Transverse colon (tissue), 4 donors: ENCODE measurements at regions not wholly inside any gene's neighbourhood (a gene's known extent, or its start where the extent isn't known, plus 50 kb on each side); places are given as distances from the start of the nearest gene placed in this dataset.
"Not testable (repeated sequence)": the region's sequence is repeated elsewhere in the genome, so short reads cannot be mapped to it uniquely, and the experiment has no call there.

ENCODE experiments used
- DNase-seq: peaks from one replicate; pipeline ENCODE4 v3.0.0-alpha.2; 2019
- H3K27ac ChIP-seq, 4 donors: fragments of 200-600 bp; sonication (generic); 2 replicates each; pipeline ENCODE4 v1.5.1; 2016 to 2018; ENCODE audit warnings: inconsistent platforms in 4 of 4
- H3K27me3 ChIP-seq: fragments of 200-600 bp; sonication (generic); 2 replicates; pipeline ENCODE4 v1.5.1; 2017; ENCODE audit warnings: inconsistent platforms
- H3K36me3 ChIP-seq, 4 donors: fragments of 200-600 bp; sonication (generic); 2 replicates each; pipeline ENCODE4 v1.5.1; 2017 to 2019; ENCODE audit warnings: inconsistent platforms in 4 of 4
- H3K4me1 ChIP-seq, 4 donors: fragments of 200-600 bp; sonication (generic); 2 replicates each; pipeline ENCODE4 v1.5.1; 2017 to 2020; ENCODE audit warnings: inconsistent platforms in 4 of 4
- H3K4me3 ChIP-seq, 4 donors: fragments of 200-600 bp; sonication (generic); 1 replicate in 1 of 4; 2 replicates in 3 of 4; pipeline versions ENCODE4 v1.5.1 to v1.6.1; 2017 to 2019; ENCODE audit warnings: inconsistent platforms in 4 of 4
- H3K9me3 ChIP-seq, 2 donors: fragments of 200-600 bp; sonication (generic); 2 replicates each; pipeline ENCODE4 v1.5.1; 2017 to 2019; ENCODE audit warnings: inconsistent platforms in 2 of 2
- CTCF ChIP-seq, 5 experiments: fragments of 200-600 bp in 3 of 5; fragments of 450-650 bp in 2 of 5; sonication (generic) in 3 of 5; IDR thresholded peaks; 1 replicate in 2 of 5; 2 replicates in 3 of 5; pipeline ENCODE4 v1.5.1; 2016 to 2017; ENCODE audit warnings: antibody characterized with exemption in 5 of 5, inconsistent platforms in 3 of 5, mild to moderate bottlenecking in 2 of 5, moderate library complexity in 1 of 5
- EP300 ChIP-seq: sonication (generic); formaldehyde crosslinking; IDR thresholded peaks from one replicate; pipeline ENCODE4 v1.6.1; 2017; ENCODE audit warnings: antibody characterized with exemption, low read depth
- POLR2A ChIP-seq: fragments of 450-650 bp; IDR thresholded peaks from one replicate; pipeline ENCODE4 v1.6.1; 2016; ENCODE audit warnings: antibody characterized with exemption, mild to moderate bottlenecking, moderate library complexity
- POLR2AphosphoS5 ChIP-seq, 3 donors: sonication (generic); formaldehyde crosslinking; IDR thresholded peaks; one replicate each; pipeline ENCODE4 v1.6.1; 2016; ENCODE audit warnings: antibody characterized with exemption in 3 of 3
- WGBS, 2 donors: methylation state at CpG; one replicate each; pipeline ENCODE4 v1.1.5; 2018; ENCODE audit warnings: low coverage in 1 of 2; 5-methylcytosine and 5-hydroxymethylcytosine counted together
- in situ Hi-C, 4 donors: fragments of 200-750 bp; cut with MboI; loops; one replicate each; pipeline versions ENCODE4 v1.15.0 to v1.15.1; 2017; ENCODE audit warnings: low sequenced_read_pairs in 3 of 4, low pct_ligation_motif_present in 1 of 4, low pct_unique_long_range_greater_than_20kb in 1 of 4
- intact Hi-C: fragments of 100-400 bp; cut with DNase I; formaldehyde crosslinking; loops from one replicate; pipeline ENCODE4 v1.15.1; 2023; ENCODE audit warnings: low total_unique reads

- Histone ChIP-seq H3K9me3 (no peaks in the 10 kb centered on the region), H3K4me3 (no peak overlapping the region), H3K4me1 (no peaks in the 10 kb centered on the region), H3K36me3 (no peaks in the 10 kb centered on the region), H3K27me3 (no peaks in the 10 kb centered on the region), H3K27ac (no peak overlapping the region)
- intact Hi-C loops, result no loop called here
- in situ Hi-C loops, result no loop called here
- WGBS, 2 donors, result 77 to 88% methylated on average over 1 of the region's 1 CpG
- TF ChIP-seq CTCF (IDR thresholded peaks at IDR 0.05) (no peak), EP300 (no peak), POLR2AphosphoS5 (IDR thresholded peaks at IDR 0.05) (no peak), POLR2A (no peak)
- no peak for DNase-seq
Measured at GRCh38 chr11:25449091-25449490, 882.8 kb upstream of the ANO3 start.

- intact Hi-C loops (no loop called here), in situ Hi-C loops (no loop called here)
- H3K9me3 ChIP-seq, result no peaks in the 10 kb centered on the region
- no peaks in the 10 kb centered on the region for H3K4me1 ChIP-seq
- WGBS, 2 donors, result 90 to 93% methylated on average over 2 to 8 of the region's 8 CpGs
- TF ChIP-seq EP300, result no peak
- no peak for TF ChIP-seq CTCF (IDR thresholded peaks at IDR 0.05)
- TF ChIP-seq POLR2A, result no peak
- no peak for TF ChIP-seq POLR2AphosphoS5 (IDR thresholded peaks at IDR 0.05)
- H3K27me3 ChIP-seq, result no peaks in the 10 kb centered on the region
- no peaks in the 10 kb centered on the region for H3K36me3 ChIP-seq
- no peak for DNase-seq
- H3K27ac ChIP-seq, result no peak overlapping the region
- no peak overlapping the region for H3K4me3 ChIP-seq
Measured at GRCh38 chr11:25453471-25453870, 878.5 kb upstream of the ANO3 start.

GRCh38 chr11:25456211-25456610 is 875.7 kb upstream of the ANO3 start:
- H3K36me3 ChIP-seq, result no peaks in the 10 kb centered on the region
- no peaks in the 10 kb centered on the region for H3K27me3 ChIP-seq
- TF ChIP-seq POLR2AphosphoS5 (IDR thresholded peaks at IDR 0.05) (no peak), POLR2A (no peak), EP300 (no peak), CTCF (IDR thresholded peaks at IDR 0.05) (no peak)
- DNase-seq, result no peak
- in situ Hi-C loops (no loop called here), intact Hi-C loops (no loop called here)
- no peak overlapping the region for H3K4me3 ChIP-seq
- H3K4me1 ChIP-seq, result no peaks in the 10 kb centered on the region
- H3K27ac ChIP-seq, result no peak overlapping the region
- no peaks in the 10 kb centered on the region for H3K9me3 ChIP-seq
- 63 to 85% methylated on average over 1 of the region's 1 CpG for WGBS, 2 donors

GRCh38 chr11:25483915-25484635 is 847.9 kb upstream of the ANO3 start:
- intact Hi-C loops, result no loop called here
- DNase-seq, result no peak
- no peaks in the 10 kb centered on the region for H3K9me3 ChIP-seq
- H3K27me3 ChIP-seq, result no peaks in the 10 kb centered on the region
- in situ Hi-C loops, result no loop called here
- no peaks in the 10 kb centered on the region for H3K4me1 ChIP-seq
- H3K4me3 ChIP-seq, result no peak overlapping the region
- TF ChIP-seq POLR2AphosphoS5 (IDR thresholded peaks at IDR 0.05), result no peak
- H3K36me3 ChIP-seq, result no peaks in the 10 kb centered on the region
- 64 to 65% methylated on average over 5 of the region's 5 CpGs for WGBS, 2 donors
- H3K27ac ChIP-seq, result no peak overlapping the region

- in situ Hi-C loops (no loop called here), intact Hi-C loops (no loop called here)
- DNase-seq, result no peak
- no peaks in the 10 kb centered on the region for H3K9me3 ChIP-seq
- H3K4me1 ChIP-seq, result no peaks in the 10 kb centered on the region
- H3K27ac ChIP-seq, result no peak overlapping the region
- H3K36me3 ChIP-seq, result no peaks in the 10 kb centered on the region
- 0 to 20% methylated on average over 2 of the region's 2 CpGs for WGBS, 2 donors
- no peak overlapping the region for H3K4me3 ChIP-seq
- TF ChIP-seq POLR2A (no peak), CTCF (IDR thresholded peaks at IDR 0.05) (no peak)
- H3K27me3 ChIP-seq, result no peaks in the 10 kb centered on the region
Measured at GRCh38 chr11:25485315-25485714, 846.6 kb upstream of the ANO3 start.

GRCh38 chr11:25486338-25486737 is 845.6 kb upstream of the ANO3 start:
- 47 to 62% methylated on average over 8 of the region's 8 CpGs for WGBS, 2 donors
- H3K4me3 ChIP-seq, H3K4me1 ChIP-seq, H3K36me3 ChIP-seq, in situ Hi-C loops, H3K27me3 ChIP-seq, H3K27ac ChIP-seq, H3K9me3 ChIP-seq, intact Hi-C loops, DNase-seq: not testable (repeated sequence)

GRCh38 chr11:25488176-25488575 is 843.8 kb upstream of the ANO3 start:
- H3K27ac ChIP-seq, intact Hi-C loops, H3K4me3 ChIP-seq, DNase-seq, H3K27me3 ChIP-seq, H3K9me3 ChIP-seq, in situ Hi-C loops, H3K4me1 ChIP-seq, H3K36me3 ChIP-seq: not testable (repeated sequence)
- WGBS, 2 donors, result 87 to 100% methylated on average over 3 to 4 of the region's 5 CpGs
